ENCODE measurements at regions not wholly inside any gene's neighbourhood (a gene's known extent, or its start where the extent isn't known, plus 50 kb on each side); places are given as distances from the start of the nearest gene placed in this dataset.

- peaks cover 11% of the 10 kb centered on the region for H3K27me3 Mint-ChIP-seq
- H3K4me3 Mint-ChIP-seq: peak overlapping the region; percentile 9
- peaks cover 61% of the 10 kb centered on the region for H3K4me1 Mint-ChIP-seq
- peak overlapping the region; percentile 13 for H3K27ac Mint-ChIP-seq
- peaks cover 4% of the 10 kb centered on the region for H3K9me3 Mint-ChIP-seq
- H3K36me3 Mint-ChIP-seq: no peaks in the 10 kb centered on the region
- no peak for DNase-seq
These were observed 207.6 kb upstream of the DMRTA1 start for GRCh38 chr9:22238809-22239684.

- no peaks in the 10 kb centered on the region for H3K36me3 Mint-ChIP-seq
- peak overlapping the region; percentile 46 for H3K27ac Mint-ChIP-seq
- H3K4me1 Mint-ChIP-seq: peaks cover 67% of the 10 kb centered on the region
These were observed 206.0 kb upstream of the DMRTA1 start for GRCh38 chr9:22240619-22241018.

GRCh38 chr9:22241024-22241423, 205.6 kb upstream of the DMRTA1 start:
- Mint-ChIP-seq H3K4me1 (peaks cover 64% of the 10 kb centered on the region), H3K27ac (peak overlapping the region; percentile 35), H3K4me3 (no peak overlapping the region), H3K27me3 (peaks cover 9% of the 10 kb centered on the region), H3K9me3 (peaks cover 4% of the 10 kb centered on the region), H3K36me3 (no peaks in the 10 kb centered on the region)
- no peak for DNase-seq

More at GRCh38 chr9:22240619-22241018, 206.0 kb upstream of the DMRTA1 start:
- Mint-ChIP-seq H3K4me3 (no peak overlapping the region), H3K27me3 (peaks cover 9% of the 10 kb centered on the region), H3K9me3 (peaks cover 4% of the 10 kb centered on the region)
- no peak for DNase-seq

- Mint-ChIP-seq H3K36me3 (no peaks in the 10 kb centered on the region), H3K9me3 (peaks cover 4% of the 10 kb centered on the region), H3K27ac (peak overlapping the region; percentile 7), H3K4me1 (peaks cover 61% of the 10 kb centered on the region), H3K4me3 (no peak overlapping the region), H3K27me3 (peaks cover 9% of the 10 kb centered on the region)
- no peak for DNase-seq
These were observed 205.0 kb upstream of the DMRTA1 start for GRCh38 chr9:22241611-22242010.

- Mint-ChIP-seq H3K9me3 (peaks cover 4% of the 10 kb centered on the region), H3K4me3 (no peak overlapping the region), H3K36me3 (no peaks in the 10 kb centered on the region), H3K27ac (no peak overlapping the region), H3K4me1 (peaks cover 36% of the 10 kb centered on the region), H3K27me3 (peaks cover 13% of the 10 kb centered on the region)
- DNase-seq: no peak
These were observed 202.2 kb upstream of the DMRTA1 start for GRCh38 chr9:22244139-22245011.

GRCh38 chr9:22255337-22255736, 191.3 kb upstream of the DMRTA1 start:
- peaks cover 5% of the 10 kb centered on the region for H3K36me3 Mint-ChIP-seq
- peaks cover 34% of the 10 kb centered on the region for H3K27me3 Mint-ChIP-seq
- no peak for DNase-seq
- no peak overlapping the region for H3K4me3 Mint-ChIP-seq
- H3K9me3 Mint-ChIP-seq: peaks cover 20% of the 10 kb centered on the region
- no peak overlapping the region for H3K27ac Mint-ChIP-seq
- H3K4me1 Mint-ChIP-seq: no peaks in the 10 kb centered on the region

- Mint-ChIP-seq H3K9me3 (peaks cover 20% of the 10 kb centered on the region), H3K36me3 (peaks cover 5% of the 10 kb centered on the region)
These were observed 190.2 kb upstream of the DMRTA1 start for GRCh38 chr9:22256381-22256780.

GRCh38 chr9:22257026-22257816, 189.4 kb upstream of the DMRTA1 start:
- H3K36me3 Mint-ChIP-seq: no peaks in the 10 kb centered on the region
- H3K4me1 Mint-ChIP-seq: no peaks in the 10 kb centered on the region
- peaks cover 14% of the 10 kb centered on the region for H3K9me3 Mint-ChIP-seq
- no peak for DNase-seq
- no peak overlapping the region for H3K4me3 Mint-ChIP-seq
- H3K27ac Mint-ChIP-seq: no peak overlapping the region
- peaks cover 19% of the 10 kb centered on the region for H3K27me3 Mint-ChIP-seq

More at GRCh38 chr9:22256381-22256780, 190.2 kb upstream of the DMRTA1 start:
- H3K27me3 Mint-ChIP-seq: peaks cover 26% of the 10 kb centered on the region
- H3K27ac Mint-ChIP-seq: no peak overlapping the region
- no peaks in the 10 kb centered on the region for H3K4me1 Mint-ChIP-seq
- H3K4me3 Mint-ChIP-seq: no peak overlapping the region
- DNase-seq: no peak

GRCh38 chr9:22265038-22265437, 181.6 kb upstream of the DMRTA1 start:
- no peaks in the 10 kb centered on the region for H3K36me3 Mint-ChIP-seq
- no peak for DNase-seq
- H3K27ac Mint-ChIP-seq: no peak overlapping the region
- peaks cover 20% of the 10 kb centered on the region for H3K9me3 Mint-ChIP-seq
- H3K4me3 Mint-ChIP-seq: no peak overlapping the region
- H3K27me3 Mint-ChIP-seq: no peaks in the 10 kb centered on the region
- no peaks in the 10 kb centered on the region for H3K4me1 Mint-ChIP-seq

GRCh38 chr9:22265534-22265933, 181.1 kb upstream of the DMRTA1 start:
- no peaks in the 10 kb centered on the region for H3K4me1 Mint-ChIP-seq
- DNase-seq: no peak
- H3K9me3 Mint-ChIP-seq: peaks cover 20% of the 10 kb centered on the region
- no peaks in the 10 kb centered on the region for H3K36me3 Mint-ChIP-seq
- no peak overlapping the region for H3K27ac Mint-ChIP-seq
- no peak overlapping the region for H3K4me3 Mint-ChIP-seq
- no peaks in the 10 kb centered on the region for H3K27me3 Mint-ChIP-seq

GRCh38 chr9:22274477-22274876, 172.1 kb upstream of the DMRTA1 start:
- DNase-seq: no peak
- no peaks in the 10 kb centered on the region for H3K36me3 Mint-ChIP-seq
- no peak overlapping the region for H3K4me3 Mint-ChIP-seq
- H3K27me3 Mint-ChIP-seq: peaks cover 7% of the 10 kb centered on the region
- H3K9me3 Mint-ChIP-seq: peaks cover 3% of the 10 kb centered on the region
- H3K27ac Mint-ChIP-seq: no peak overlapping the region
- H3K4me1 Mint-ChIP-seq: no peaks in the 10 kb centered on the region

- no peaks in the 10 kb centered on the region for H3K36me3 Mint-ChIP-seq
- no peaks in the 10 kb centered on the region for H3K4me1 Mint-ChIP-seq
- no peak overlapping the region for H3K4me3 Mint-ChIP-seq
- DNase-seq: no peak
- H3K27me3 Mint-ChIP-seq: peaks cover 10% of the 10 kb centered on the region
- no peak overlapping the region for H3K27ac Mint-ChIP-seq
- peaks cover 1% of the 10 kb centered on the region for H3K9me3 Mint-ChIP-seq
These were observed 168.2 kb upstream of the DMRTA1 start for GRCh38 chr9:22278426-22278825.

GRCh38 chr9:22279636-22280035, 167.0 kb upstream of the DMRTA1 start:
- Mint-ChIP-seq H3K4me3 (no peak overlapping the region), H3K27me3 (peaks cover 9% of the 10 kb centered on the region), H3K36me3 (no peaks in the 10 kb centered on the region), H3K4me1 (no peaks in the 10 kb centered on the region), H3K27ac (no peak overlapping the region), H3K9me3 (no peaks in the 10 kb centered on the region)
- no peak for DNase-seq

- Mint-ChIP-seq H3K27me3 (peaks cover 4% of the 10 kb centered on the region), H3K4me1 (no peaks in the 10 kb centered on the region), H3K36me3 (no peaks in the 10 kb centered on the region), H3K9me3 (no peaks in the 10 kb centered on the region), H3K27ac (no peak overlapping the region), H3K4me3 (no peak overlapping the region)
- DNase-seq: no peak
These were observed 161.6 kb upstream of the DMRTA1 start for GRCh38 chr9:22285066-22285465.

- no peaks in the 10 kb centered on the region for H3K27me3 Mint-ChIP-seq
These were observed 160.0 kb upstream of the DMRTA1 start for GRCh38 chr9:22286661-22287060.

More at GRCh38 chr9:22286661-22287060, 160.0 kb upstream of the DMRTA1 start:
- Mint-ChIP-seq H3K36me3 (no peaks in the 10 kb centered on the region), H3K27ac (no peak overlapping the region), H3K4me1 (no peaks in the 10 kb centered on the region), H3K9me3 (no peaks in the 10 kb centered on the region), H3K4me3 (no peak overlapping the region)
- no peak for DNase-seq

All from activated naive CD8-positive, alpha-beta T cell treated with anti-CD3 and anti-CD28 coated beads for 36 hours (primary cell).